ENCODE measurements at regions not wholly inside any gene's neighbourhood (a gene's known extent, or its start where the extent isn't known, plus 50 kb on each side); places are given as distances from the start of the nearest gene placed in this dataset.
A peak's percentile ranks its signal among the peaks of the same experiment; 100 is the strongest.

DNA sequence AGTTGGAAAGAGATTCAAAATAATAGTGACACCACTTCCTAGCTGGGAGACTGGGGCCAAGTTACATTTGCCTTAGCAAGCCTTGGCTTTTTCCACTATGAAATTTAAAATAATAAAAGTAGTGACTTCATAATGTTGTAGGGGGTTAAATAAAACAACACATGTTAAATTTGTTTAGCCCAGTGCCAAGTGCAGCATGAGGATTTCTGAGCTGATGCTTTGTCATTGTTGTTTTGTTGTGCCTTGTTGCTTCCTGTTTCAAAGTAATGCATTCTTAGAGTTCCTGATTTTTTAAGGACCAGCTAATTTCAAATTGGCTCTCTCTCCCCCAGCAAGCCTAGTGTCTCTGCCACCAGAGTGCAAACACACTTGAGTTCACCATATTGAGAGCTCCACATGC, 270.7 kb upstream of the PAPPA start:
- no peak for DNase-seq (ENCODE audit: low spot score)
- ChIA-PET CTCF (interaction anchor here (0.6 to 3.6 kb wide), 5 partner anchors 9 to 289 kb away, joined by 3 to 12 read pairs (median 4); partner anchors contain the start of gene PAPPA), POLR2A (no interaction called here)
- Mint-ChIP-seq H3K9me3 (peaks cover 8% of the 10 kb centered on the region; the same call in 1 of the 2 replicates), H3K27ac (no peak overlapping the region), H3K36me3 (no peaks in the 10 kb centered on the region), H3K4me3 (no peak overlapping the region), H3K4me1 (peaks cover 25% of the 10 kb centered on the region), H3K27me3 (ENCODE audit: low read depth) (no peaks in the 10 kb centered on the region)
- TF ChIP-seq, protein P1, sequence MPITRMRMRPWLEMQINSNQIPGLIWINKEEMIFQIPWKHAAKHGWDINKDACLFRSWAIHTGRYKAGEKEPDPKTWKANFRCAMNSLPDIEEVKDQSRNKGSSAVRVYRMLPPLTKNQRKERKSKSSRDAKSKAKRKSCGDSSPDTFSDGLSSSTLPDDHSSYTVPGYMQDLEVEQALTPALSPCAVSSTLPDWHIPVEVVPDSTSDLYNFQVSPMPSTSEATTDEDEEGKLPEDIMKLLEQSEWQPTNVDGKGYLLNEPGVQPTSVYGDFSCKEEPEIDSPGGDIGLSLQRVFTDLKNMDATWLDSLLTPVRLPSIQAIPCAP (CRISPR knock-in tag; IDR thresholded peaks at IDR 0.05): no peak
- no peak for ATAC-seq

DNA sequence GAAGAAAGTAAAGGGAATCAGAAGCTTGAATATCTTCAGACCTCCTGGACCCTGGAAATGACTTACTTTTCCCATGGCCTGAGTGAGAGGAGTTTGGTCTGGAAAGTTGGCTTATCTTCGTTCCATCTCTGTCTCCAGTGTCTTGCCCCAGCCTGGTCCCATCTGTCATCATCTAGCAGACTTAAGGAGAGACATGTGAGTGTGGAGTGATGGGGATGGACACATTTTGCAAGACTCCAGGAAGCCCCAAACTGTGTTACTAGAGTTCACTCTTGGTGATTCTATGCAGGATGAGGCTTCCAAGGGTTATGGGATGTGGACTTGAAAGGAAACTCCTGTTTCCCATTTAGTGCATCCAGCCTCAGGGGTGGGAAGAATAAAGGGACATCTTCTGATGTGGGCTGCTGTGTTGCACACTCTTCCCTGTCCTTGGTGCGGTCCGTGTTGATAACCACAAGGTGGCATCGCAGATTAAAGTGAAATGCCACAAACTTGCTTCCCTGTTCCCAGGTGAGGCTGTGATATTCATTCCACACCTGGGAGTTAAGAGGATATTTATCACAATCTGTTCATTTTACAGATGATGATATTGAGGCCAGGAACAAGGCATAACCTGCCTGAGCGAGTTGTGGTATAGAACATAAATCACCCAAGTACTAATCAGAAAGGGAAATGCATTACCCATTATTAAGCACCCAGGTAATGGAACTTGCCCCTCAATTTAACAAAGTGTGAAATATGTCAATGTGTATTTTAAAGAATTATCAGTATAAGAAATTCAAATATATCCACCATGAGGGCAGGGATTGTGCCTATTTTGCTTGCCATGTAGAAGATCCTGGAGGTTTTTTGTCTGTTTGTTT, 269.9 kb upstream of the PAPPA start:
- Mint-ChIP-seq H3K27ac (no peak overlapping the region), H3K27me3 (ENCODE audit: low read depth) (no peaks in the 10 kb centered on the region), H3K9me3 (peaks cover under 1% of the 10 kb centered on the region; the same call in 1 of the 2 replicates), H3K4me1 (peaks cover 18% of the 10 kb centered on the region), H3K4me3 (no peak overlapping the region), H3K36me3 (no peaks in the 10 kb centered on the region)
- ChIA-PET CTCF (interaction anchor here (0.6 to 1.3 kb wide), 5 partner anchors 9 to 270 kb away, joined by 3 to 6 read pairs (median 3); partner anchors contain the start of gene PAPPA), POLR2A (no interaction called here)
- TF ChIP-seq, protein P2, sequence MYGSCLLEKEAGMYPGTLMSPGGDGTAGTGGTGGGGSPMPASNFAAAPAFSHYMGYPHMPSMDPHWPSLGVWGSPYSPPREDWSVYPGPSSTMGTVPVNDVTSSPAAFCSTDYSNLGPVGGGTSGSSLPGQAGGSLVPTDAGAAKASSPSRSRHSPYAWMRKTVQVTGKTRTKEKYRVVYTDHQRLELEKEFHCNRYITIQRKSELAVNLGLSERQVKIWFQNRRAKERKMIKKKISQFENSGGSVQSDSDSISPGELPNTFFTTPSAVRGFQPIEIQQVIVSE (CRISPR knock-in tag; IDR thresholded peaks at IDR 0.05; ENCODE audit: borderline replicate concordance): no peak
- TF ChIP-seq HMGA2 (CRISPR knock-in tag; IDR thresholded peaks at IDR 0.05) (no peak), ZNF121 (CRISPR knock-in tag; IDR thresholded peaks at IDR 0.05) (no peak), JUN (CRISPR knock-in tag; IDR thresholded peaks at IDR 0.05) (no peak), PRRX2 (CRISPR knock-in tag; IDR thresholded peaks at IDR 0.05) (no peak)
- TF ChIP-seq, protein P3, sequence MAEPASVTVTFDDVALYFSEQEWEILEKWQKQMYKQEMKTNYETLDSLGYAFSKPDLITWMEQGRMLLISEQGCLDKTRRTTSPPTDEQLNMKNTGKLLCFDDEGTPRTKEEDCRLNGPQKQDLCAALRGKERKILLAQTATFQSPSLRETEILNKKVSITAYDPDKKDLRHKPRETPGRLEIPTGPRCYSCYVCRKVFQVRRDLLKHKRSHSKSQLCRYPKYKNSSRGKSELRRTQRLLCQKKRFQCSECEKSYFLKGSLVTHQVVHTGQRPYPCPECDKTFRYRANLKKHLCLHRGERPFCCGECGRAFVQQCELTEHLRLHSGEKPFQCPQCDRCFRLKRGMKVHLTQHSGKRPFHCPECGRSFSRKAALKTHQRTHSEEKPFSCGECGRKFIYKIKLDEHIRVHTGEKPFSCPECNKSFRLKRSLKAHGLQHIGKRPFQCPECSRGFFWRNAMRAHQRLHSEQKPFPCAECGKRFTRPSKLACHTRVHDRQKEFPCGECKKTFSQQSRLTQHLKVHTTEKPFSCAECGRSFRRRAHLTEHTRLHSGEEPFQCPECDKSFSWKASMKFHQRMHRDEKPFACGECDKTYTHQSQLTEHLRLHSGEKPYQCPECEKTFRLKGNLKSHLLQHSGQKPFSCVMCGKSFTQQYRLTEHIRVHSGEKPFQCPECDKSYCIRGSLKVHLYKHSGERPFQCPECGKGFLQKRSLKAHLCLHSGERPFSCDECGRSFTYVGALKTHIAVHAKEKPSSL (CRISPR knock-in tag; conservative IDR thresholded peaks at IDR 0.05): no peak
- TF ChIP-seq, protein P4, sequence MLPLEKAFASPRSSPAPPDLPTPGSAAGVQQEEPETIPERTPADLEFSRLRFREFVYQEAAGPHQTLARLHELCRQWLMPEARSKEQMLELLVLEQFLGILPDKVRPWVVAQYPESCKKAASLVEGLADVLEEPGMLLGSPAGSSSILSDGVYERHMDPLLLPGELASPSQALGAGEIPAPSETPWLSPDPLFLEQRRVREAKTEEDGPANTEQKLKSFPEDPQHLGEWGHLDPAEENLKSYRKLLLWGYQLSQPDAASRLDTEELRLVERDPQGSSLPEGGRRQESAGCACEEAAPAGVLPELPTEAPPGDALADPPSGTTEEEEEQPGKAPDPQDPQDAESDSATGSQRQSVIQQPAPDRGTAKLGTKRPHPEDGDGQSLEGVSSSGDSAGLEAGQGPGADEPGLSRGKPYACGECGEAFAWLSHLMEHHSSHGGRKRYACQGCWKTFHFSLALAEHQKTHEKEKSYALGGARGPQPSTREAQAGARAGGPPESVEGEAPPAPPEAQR (CRISPR knock-in tag; IDR thresholded peaks at IDR 0.05): no peak
- TF ChIP-seq, protein P5, sequence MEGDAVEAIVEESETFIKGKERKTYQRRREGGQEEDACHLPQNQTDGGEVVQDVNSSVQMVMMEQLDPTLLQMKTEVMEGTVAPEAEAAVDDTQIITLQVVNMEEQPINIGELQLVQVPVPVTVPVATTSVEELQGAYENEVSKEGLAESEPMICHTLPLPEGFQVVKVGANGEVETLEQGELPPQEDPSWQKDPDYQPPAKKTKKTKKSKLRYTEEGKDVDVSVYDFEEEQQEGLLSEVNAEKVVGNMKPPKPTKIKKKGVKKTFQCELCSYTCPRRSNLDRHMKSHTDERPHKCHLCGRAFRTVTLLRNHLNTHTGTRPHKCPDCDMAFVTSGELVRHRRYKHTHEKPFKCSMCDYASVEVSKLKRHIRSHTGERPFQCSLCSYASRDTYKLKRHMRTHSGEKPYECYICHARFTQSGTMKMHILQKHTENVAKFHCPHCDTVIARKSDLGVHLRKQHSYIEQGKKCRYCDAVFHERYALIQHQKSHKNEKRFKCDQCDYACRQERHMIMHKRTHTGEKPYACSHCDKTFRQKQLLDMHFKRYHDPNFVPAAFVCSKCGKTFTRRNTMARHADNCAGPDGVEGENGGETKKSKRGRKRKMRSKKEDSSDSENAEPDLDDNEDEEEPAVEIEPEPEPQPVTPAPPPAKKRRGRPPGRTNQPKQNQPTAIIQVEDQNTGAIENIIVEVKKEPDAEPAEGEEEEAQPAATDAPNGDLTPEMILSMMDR (IDR thresholded peaks at IDR 0.05): peak; percentile 38; the same call in 1 of the 2 replicates
- DNase-seq (ENCODE audit: low spot score): peak; percentile 50
- peak; percentile 91 for ATAC-seq

DNA sequence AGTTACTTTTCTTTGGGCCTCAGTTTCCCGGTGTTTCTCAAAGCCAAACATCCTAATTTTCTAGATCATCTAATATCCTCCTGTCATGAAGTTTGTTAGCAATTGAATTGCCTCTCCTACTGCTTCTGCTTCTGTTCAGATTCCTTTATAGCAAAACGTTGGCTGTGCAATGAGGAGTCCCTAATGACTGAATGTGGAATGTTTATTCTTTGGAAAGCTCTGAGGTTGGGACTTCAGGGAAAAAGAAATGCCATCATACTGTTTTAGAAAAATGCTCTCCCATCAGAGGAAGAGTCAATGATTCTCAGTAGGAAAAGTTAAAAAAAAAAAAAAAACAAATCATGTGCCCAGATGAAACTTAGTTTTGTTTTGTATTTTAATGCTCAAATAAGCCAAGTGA, 268.7 kb upstream of the PAPPA start:
- H3K27ac Mint-ChIP-seq: no peak overlapping the region

More for the DNA sequence above, 268.7 kb upstream of the PAPPA start:
- Mint-ChIP-seq H3K4me1 (peaks cover 18% of the 10 kb centered on the region), H3K27me3 (ENCODE audit: low read depth) (no peaks in the 10 kb centered on the region), H3K36me3 (no peaks in the 10 kb centered on the region), H3K9me3 (no peaks in the 10 kb centered on the region), H3K4me3 (no peak overlapping the region)
- ChIA-PET POLR2A (no interaction called here), CTCF (interaction anchor here (0.6 kb wide), 1 partner anchor 264 kb away, joined by 3 read pairs; no protein-coding TSS in a partner anchor)
- TF ChIP-seq ZNF138 (CRISPR knock-in tag; conservative IDR thresholded peaks at IDR 0.05) (no peak), NFATC4 (CRISPR knock-in tag; IDR thresholded peaks at IDR 0.05) (no peak), MXD4 (CRISPR knock-in tag; IDR thresholded peaks at IDR 0.05; ENCODE audit: borderline replicate concordance) (no peak)
- TF ChIP-seq, protein P6, sequence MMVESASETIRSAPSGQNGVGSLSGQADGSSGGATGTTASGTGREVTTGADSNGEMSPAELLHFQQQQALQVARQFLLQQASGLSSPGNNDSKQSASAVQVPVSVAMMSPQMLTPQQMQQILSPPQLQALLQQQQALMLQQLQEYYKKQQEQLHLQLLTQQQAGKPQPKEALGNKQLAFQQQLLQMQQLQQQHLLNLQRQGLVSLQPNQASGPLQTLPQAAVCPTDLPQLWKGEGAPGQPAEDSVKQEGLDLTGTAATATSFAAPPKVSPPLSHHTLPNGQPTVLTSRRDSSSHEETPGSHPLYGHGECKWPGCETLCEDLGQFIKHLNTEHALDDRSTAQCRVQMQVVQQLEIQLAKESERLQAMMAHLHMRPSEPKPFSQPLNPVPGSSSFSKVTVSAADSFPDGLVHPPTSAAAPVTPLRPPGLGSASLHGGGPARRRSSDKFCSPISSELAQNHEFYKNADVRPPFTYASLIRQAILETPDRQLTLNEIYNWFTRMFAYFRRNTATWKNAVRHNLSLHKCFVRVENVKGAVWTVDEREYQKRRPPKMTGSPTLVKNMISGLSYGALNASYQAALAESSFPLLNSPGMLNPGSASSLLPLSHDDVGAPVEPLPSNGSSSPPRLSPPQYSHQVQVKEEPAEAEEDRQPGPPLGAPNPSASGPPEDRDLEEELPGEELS (CRISPR knock-in tag; IDR thresholded peaks at IDR 0.05): no peak
- TF ChIP-seq, protein P4 (CRISPR knock-in tag; IDR thresholded peaks at IDR 0.05): no peak
- no peak for DNase-seq (ENCODE audit: low spot score)
- ATAC-seq: no peak
